ENCODE measurements at regions not wholly inside any gene's neighbourhood (a gene's known extent, or its start where the extent isn't known, plus 50 kb on each side); places are given as distances from the start of the nearest gene placed in this dataset.

GRCh38 chr2:126288362-126288761 lies 367.6 kb upstream of the GYPC start:
- TF ChIP-seq POLR2A (IDR thresholded peaks at IDR 0.05) (no peak), CTCF (IDR thresholded peaks at IDR 0.05) (no peak)

All from right lobe of liver (tissue), 4 donors.